Osteoblast (primary cell): ENCODE measurements at regions not wholly inside any gene's neighbourhood (a gene's known extent, or its start where the extent isn't known, plus 50 kb on each side); places are given as distances from the start of the nearest gene placed in this dataset.

Source experiments
- DNase-seq: peaks from one replicate; pipeline ENCODE4 v3.0.0; 2011; ENCODE audit warnings: low spot score, mixed read lengths; ENCODE audit not compliant: insufficient read length; ENCODE audit errors: missing footprints
- H2AFZ ChIP-seq: 2 replicates; pipeline ENCODE4 v1.6.0; 2011; ENCODE audit warnings: mild to moderate bottlenecking, low read length
- H3K27ac ChIP-seq: 2 replicates; pipeline ENCODE4 v1.5.1; 2011; ENCODE audit warnings: mild to moderate bottlenecking, low read depth, low read length, moderate library complexity
- H3K27me3 ChIP-seq: 2 replicates; pipeline ENCODE4 v1.6.0; 2012; ENCODE audit warnings: mild to moderate bottlenecking, control low read depth, inconsistent platforms, low read length, moderate library complexity; ENCODE audit not compliant: insufficient read depth
- H3K36me3 ChIP-seq: 2 replicates; pipeline ENCODE4 v1.5.1; 2011; ENCODE audit warnings: mild to moderate bottlenecking, low read length, control low read depth, moderate library complexity; ENCODE audit not compliant: insufficient read depth
- H3K4me1 ChIP-seq: 2 replicates; pipeline ENCODE4 v1.5.1; 2011; ENCODE audit warnings: mild to moderate bottlenecking, low read length, control low read depth, moderate library complexity; ENCODE audit not compliant: insufficient read depth
- H3K4me2 ChIP-seq: 2 replicates; pipeline ENCODE4 v1.6.0; 2011; ENCODE audit warnings: mild to moderate bottlenecking, low read length; ENCODE audit not compliant: insufficient read depth
- H3K4me3 ChIP-seq: fragments of 200-600 bp; sonication (generic); 3 replicates; pipeline ENCODE4 v1.5.1; 2012; ENCODE audit warnings: mild to moderate bottlenecking, low read length, inconsistent platforms; ENCODE audit not compliant: insufficient read depth
- H3K79me2 ChIP-seq: 2 replicates; pipeline ENCODE4 v1.6.0; 2012; ENCODE audit warnings: mild to moderate bottlenecking, low read length, control low read depth, inconsistent platforms; ENCODE audit not compliant: insufficient read depth
- H3K9me3 ChIP-seq: 2 replicates; pipeline ENCODE4 v1.5.1; 2011; ENCODE audit warnings: low read depth, low read length, control low read depth
- H4K20me1 ChIP-seq: 2 replicates; pipeline ENCODE4 v1.6.0; 2012; ENCODE audit warnings: mild to moderate bottlenecking, low read length, control low read depth; ENCODE audit not compliant: insufficient read depth
- TF ChIP-seq, protein P1 (sequence below): IDR thresholded peaks from 2 replicates; pipeline ENCODE4 v1.5.1; 2011; ENCODE audit warnings: mild to moderate bottlenecking, low read depth, low read length, moderate library complexity; ENCODE audit errors: extremely low read depth

DNA sequence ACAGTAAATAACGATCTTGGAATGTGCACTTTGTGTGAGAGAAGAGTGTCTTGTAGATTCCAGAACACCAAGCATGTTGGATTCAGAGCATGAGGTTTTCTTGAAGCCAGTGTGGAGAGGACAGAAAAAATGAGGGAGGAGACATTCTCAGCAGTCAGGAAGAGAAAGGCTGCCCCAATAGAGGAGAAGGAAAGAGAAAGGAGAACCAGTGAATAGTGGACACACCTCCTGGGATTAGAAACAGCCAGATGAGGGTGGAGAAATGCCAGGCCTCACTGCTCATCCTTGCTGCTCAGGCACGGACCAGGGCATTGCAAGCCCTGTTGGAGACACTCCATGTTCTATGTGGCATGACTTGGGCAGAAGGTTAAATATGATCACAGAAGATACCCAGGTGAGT, 69.0 kb upstream of the KAZN start:
- TF ChIP-seq, protein P1, sequence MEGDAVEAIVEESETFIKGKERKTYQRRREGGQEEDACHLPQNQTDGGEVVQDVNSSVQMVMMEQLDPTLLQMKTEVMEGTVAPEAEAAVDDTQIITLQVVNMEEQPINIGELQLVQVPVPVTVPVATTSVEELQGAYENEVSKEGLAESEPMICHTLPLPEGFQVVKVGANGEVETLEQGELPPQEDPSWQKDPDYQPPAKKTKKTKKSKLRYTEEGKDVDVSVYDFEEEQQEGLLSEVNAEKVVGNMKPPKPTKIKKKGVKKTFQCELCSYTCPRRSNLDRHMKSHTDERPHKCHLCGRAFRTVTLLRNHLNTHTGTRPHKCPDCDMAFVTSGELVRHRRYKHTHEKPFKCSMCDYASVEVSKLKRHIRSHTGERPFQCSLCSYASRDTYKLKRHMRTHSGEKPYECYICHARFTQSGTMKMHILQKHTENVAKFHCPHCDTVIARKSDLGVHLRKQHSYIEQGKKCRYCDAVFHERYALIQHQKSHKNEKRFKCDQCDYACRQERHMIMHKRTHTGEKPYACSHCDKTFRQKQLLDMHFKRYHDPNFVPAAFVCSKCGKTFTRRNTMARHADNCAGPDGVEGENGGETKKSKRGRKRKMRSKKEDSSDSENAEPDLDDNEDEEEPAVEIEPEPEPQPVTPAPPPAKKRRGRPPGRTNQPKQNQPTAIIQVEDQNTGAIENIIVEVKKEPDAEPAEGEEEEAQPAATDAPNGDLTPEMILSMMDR, result no peak
- no peaks in the 10 kb centered on the region for H3K79me2 ChIP-seq
- H3K9me3 ChIP-seq, result no peaks in the 10 kb centered on the region
- H3K4me3 ChIP-seq, result no peak overlapping the region
- H3K27me3 ChIP-seq, result no peaks in the 10 kb centered on the region
- no peaks in the 10 kb centered on the region for H3K4me1 ChIP-seq
- DNase-seq, result no peak
- no peak overlapping the region for H2AFZ ChIP-seq
- H4K20me1 ChIP-seq, result no peaks in the 10 kb centered on the region
- H3K4me2 ChIP-seq, result no peak overlapping the region
- H3K27ac ChIP-seq, result no peak overlapping the region
- H3K36me3 ChIP-seq, result no peaks in the 10 kb centered on the region

DNA sequence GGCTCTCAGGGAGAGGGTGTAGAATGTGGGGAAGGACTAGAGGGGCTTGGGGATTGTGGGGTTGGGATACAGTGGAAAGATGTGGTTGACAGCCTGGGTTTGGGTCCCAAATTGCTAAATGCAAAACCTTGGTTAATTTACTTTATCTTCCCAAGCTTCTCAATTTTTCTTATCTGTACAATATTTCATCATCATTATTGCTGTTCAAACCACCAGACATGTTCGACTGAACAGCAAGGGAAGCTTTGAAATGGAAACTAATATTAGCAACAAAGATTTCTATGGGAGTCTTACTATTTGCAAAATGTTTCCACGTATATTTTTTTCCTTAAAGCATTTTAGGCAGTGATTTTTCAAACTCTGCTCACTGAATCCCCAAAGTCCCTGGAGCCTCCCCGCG, 67.0 kb upstream of the KAZN start:
- Histone ChIP-seq H3K27me3 (no peaks in the 10 kb centered on the region), H3K27ac (no peak overlapping the region), H3K79me2 (no peaks in the 10 kb centered on the region), H3K4me1 (no peaks in the 10 kb centered on the region), H3K36me3 (no peaks in the 10 kb centered on the region), H3K4me3 (no peak overlapping the region), H2AFZ (no peak overlapping the region), H3K9me3 (no peaks in the 10 kb centered on the region), H4K20me1 (no peaks in the 10 kb centered on the region), H3K4me2 (no peak overlapping the region)
- DNase-seq, result no peak
- TF ChIP-seq, protein P1, result no peak

DNA sequence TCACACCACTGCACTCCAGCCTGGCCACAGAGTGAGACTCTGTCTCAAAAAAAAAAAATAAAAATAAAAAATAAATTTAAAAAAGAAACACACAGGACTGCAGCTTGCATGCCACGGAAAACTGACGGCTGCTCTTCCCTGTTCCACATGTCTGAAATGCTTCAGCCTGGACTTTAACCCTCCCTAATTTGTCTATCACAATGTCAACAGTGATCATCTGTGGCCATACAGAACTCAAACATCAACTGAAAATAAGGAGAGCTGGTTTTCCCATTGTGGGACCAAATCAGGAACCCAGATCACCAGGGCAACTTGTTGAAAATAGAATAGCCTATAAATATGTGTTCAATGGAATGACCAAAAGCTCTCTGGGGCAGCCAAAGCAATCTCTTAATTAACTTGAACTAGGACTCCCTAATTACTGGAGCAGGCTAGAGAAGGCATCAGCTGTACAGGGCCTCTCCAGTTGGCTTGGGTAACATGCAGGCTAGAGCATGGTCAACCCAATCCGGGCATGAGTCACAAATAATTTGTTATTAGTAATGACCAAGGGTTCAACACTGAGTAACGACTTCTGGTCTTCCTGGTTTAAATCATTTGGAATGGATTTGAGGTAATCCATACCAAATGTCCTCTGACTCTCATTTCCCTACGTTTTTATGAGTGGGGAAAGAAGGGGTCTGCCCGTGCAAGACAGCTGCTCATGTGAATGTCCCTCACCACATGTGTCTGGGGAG, 62.7 kb upstream of the KAZN start:
- Histone ChIP-seq H3K27ac (no peak overlapping the region), H3K4me2 (no peak overlapping the region), H3K36me3 (no peaks in the 10 kb centered on the region), H3K27me3 (no peaks in the 10 kb centered on the region), H2AFZ (no peak overlapping the region), H4K20me1 (no peaks in the 10 kb centered on the region), H3K9me3 (no peaks in the 10 kb centered on the region), H3K4me3 (no peak overlapping the region), H3K4me1 (no peaks in the 10 kb centered on the region), H3K79me2 (no peaks in the 10 kb centered on the region)
- no peak for DNase-seq
- TF ChIP-seq, protein P1, result no peak

DNA sequence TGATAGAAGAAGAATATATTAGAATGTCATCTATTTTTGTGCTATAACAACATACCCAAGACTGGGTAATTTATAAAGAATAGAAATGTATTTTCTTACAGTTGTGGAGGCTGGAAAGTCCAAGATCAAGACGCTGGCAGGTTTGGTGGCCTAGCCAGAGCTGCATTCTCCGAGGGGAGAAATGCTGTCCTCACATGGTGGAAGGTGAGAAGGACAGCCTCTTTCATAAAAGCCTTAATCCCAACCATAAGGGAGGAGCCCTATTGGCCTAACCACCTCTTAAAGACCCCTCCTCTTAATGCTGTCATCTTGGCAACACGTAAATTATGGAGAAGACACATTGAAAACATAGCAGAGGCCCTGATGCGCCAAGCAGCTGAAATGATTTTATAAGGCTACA, 60.1 kb upstream of the KAZN start:
- Histone ChIP-seq H2AFZ (no peak overlapping the region), H3K9me3 (no peaks in the 10 kb centered on the region), H3K4me3 (no peak overlapping the region), H3K36me3 (no peaks in the 10 kb centered on the region), H3K4me1 (peaks cover 10% of the 10 kb centered on the region), H3K4me2 (no peak overlapping the region), H4K20me1 (no peaks in the 10 kb centered on the region), H3K79me2 (no peaks in the 10 kb centered on the region), H3K27me3 (no peaks in the 10 kb centered on the region), H3K27ac (no peak overlapping the region)
- TF ChIP-seq, protein P1, result peak; percentile 35
- DNase-seq, result no peak
